ENCODE measurements at regions not wholly inside any gene's neighbourhood (a gene's known extent, or its start where the extent isn't known, plus 50 kb on each side); places are given as distances from the start of the nearest gene placed in this dataset.
"Not testable (repeated sequence)": the region's sequence is repeated elsewhere in the genome, so short reads cannot be mapped to it uniquely, and the experiment has no call there.

DNA sequence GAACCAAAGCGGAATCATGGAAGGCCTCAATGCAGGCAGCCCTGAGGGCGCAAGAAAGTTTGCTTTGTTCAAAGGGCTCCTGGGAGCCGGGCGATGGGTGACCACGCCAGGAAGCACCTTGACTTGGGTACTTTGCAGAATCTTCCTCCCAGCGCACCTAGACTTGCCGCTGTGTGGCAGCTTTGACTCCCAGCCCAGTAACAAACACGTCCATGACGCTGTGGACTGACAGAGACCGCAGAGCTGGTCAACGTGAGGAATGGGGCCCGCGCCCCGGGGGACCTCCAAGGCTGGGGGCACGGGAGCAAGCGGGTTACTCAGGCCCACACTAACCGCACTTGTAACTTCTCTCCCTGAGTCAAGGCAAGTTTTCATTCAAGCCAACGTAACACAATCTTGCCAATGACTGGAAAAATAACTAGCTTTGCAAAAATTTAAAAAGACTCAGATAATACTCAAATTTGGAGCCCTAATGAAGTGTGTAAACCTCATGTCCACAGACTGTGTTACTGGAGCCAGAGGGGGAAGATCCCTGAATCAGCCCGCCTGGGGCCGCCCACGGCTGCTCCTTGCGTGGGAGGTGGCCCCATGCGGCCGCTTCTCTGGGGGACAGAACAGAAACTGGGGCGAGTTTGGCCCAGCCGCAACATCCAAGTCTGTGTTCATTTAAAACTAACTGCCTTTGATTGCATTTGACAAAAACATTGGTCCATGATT is 130.8 kb downstream of the DNAJB6 start:
- no peak for DNase-seq

DNA sequence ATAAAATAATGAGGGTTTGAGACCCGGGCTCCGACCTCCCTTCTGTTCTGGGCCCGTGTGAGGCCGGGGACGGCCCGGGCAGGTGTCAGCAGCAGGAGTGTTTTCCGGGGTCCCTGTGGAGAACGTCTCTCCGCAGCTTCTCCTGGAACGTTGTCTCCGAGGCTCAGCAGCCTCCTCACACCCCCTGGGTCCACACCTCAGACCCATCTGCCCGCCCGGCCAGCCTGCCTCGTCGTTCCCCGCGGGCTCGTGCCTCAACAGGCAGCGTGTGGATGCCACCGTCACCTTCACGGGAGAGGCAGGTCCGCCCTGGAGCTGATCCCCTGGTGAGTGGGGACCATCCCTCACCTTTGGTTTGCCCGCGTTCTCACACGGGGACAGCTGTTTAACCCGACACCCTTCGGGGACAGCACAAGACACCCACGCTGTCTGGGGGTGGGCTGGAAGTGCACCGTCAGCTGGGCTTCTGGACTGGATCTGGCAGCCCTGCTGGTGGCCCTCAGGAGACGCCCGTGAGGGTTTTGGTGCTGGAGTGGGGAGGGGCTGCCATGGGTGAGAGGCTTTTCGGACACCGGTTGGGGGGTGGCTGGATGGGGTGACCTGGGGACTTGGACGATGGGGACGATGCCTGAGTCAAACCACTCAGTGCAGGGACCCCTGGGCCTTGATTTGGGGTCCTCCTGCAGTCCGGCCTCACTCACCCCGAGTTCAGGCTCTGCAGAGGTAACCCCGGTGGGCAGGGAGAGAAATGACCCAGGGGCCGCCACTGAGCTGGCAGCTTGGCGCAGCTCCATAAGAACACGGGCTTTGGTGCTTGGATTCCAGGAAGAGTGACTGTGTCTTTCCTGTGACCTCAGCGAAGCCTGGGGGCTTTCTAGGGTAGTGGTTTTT is 131.7 kb downstream of the DNAJB6 start:
- no peak for DNase-seq

DNA sequence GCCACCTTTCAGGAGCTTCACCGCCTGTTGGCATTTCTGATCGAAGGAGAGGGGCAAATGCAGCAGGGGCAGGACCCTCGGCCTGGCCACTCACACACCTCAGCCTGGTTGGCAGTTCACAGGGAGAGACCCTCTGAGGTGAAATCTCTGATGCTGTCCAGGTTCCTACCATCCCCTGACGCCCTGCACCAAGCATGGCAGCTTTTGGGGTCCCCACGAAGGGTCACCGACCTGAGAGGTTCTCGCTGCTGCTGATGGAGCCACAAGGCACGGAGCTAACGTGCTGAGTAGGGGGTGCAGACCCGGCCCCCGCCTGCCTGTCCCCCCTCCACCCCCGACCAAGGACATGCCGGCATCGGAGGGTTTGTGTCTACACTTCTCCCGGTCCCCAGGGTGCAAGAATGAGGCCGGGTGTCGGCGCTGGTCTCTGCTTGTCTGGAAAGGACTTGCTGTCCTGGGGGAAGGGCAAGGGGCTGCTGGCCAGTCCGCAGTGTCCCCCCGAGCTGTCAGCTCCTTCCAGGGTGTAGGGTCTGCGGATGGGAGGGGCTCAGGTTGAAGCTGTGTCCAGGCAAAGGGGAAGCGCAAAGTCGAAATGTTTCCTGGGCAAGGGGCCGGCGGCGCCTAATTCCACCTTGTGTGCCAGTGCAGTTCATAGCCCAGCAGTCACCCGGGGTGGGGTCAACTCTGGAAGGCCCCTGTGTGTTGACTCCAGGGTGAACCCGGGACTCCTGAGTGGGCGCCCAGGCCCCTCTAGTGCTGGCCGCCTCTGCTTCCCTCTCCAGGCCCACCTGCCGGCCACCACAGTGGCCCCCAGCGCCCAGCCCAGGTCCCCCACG is 132.6 kb downstream of the DNAJB6 start:
- no peak for DNase-seq

DNA sequence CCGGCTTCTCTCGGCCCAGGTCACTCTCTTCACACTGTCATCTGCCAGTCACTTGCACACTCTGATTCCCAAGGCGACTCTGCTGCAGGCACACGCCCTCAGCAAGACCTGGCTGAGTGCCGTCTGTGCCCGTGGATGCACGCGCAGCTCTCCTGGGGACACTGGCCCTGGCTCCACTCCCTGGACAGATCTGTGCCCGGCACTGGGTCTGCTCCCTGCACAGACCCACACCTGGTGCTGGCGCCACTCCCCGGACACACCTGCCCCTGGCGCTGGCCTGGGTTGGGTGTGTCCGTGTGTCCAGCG is 133.2 kb downstream of the DNAJB6 start:
- no peak for DNase-seq

DNA sequence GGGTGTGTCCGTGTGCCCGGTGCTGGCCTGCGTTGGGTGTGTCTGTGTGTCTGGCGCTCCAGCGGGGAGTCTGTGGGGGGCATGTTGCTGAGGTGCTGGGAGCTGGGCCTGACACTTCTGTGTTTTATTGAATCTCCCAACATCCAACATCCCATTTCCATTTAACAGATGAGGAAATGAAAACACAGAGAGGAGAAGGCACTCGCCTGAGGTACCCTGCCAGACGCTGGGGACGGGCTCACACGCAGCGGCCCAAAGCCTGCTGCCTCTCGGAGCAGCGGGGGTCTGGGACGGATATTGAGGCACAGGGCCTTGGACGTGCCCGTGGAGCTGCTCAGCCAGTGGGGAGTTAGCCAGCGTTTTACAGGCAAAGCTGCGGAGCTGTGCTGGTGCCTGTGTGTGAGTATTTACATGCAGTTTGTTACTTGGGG is 133.9 kb downstream of the DNAJB6 start:
- DNase-seq: no peak

DNA sequence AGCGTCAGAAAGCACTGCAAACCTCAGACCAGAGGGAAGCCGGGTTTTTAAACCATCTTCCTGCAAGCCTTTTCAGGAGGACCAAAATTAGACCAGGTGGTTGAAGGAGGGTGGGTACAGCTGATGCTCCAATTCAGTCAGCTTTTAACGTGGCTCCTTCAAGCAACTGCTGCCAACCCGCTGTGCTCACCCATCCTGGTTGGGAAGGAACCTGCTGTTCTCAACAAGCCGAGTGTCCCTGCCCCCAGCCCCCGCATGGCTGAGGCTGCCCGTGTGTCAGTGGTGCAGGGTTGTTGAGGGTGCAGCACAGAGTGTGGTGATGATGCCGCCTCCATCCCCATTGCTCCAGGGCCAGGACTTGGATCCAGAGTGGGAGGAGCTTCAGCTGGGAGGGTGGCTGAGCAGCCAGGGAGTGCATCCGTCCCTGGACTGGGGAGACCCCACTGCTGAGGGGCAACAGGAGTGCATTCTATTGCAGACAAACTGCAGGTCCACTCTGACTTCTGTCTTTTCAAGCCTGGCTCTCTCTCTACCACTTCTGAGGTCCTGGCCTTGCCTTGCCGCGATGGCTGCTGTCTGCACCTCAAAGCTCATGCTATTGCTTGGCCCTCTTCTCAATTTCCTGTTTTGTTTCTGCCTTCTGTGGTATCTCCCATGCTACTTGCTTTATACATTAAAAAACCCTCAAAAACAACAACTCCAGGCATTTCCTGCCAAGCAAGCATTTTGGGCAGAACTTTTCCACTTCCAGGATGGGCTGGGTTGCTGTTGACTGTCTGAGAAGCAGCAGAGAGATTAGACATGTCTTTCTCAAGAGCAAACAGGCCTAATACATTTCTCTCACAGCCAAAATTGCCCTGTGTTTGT is 134.7 kb downstream of the DNAJB6 start:
- DNase-seq: no peak

DNA sequence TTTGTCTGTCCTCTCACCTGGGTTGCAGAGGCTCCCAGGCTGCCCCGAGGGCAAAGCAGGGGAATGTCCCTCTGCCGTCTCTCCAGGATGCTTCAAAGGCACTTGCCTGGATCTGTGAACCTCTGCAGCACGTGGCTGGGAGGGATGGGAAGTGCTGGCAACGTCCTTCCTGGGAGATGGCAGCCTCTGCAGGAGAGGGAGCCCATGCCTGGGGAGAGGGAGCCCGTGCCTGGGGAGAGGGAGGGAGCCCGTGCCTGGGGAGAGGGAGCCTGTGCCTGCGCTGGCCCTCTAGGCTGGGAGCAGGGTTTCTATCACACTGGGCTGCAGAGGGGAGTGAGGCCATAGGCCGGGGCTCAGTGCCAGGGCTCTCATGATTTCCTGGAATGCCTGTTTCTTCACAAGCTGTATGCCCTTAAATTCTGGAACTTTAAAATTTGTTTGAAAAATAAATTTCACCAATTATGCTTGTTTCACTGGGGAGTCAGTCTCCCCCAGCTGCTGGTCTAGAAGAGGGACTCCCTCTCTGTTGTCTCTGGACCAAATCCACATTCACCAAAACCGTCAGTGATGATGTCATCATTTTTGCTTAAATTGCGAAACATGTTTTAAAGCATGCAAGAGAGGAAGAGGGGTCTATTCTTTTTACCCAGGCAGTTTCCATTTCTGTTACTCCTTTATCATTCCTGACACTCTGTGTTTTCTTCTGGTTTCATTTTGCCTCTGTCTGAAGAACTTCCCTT is 135.7 kb downstream of the DNAJB6 start:
- DNase-seq: no peak

DNA sequence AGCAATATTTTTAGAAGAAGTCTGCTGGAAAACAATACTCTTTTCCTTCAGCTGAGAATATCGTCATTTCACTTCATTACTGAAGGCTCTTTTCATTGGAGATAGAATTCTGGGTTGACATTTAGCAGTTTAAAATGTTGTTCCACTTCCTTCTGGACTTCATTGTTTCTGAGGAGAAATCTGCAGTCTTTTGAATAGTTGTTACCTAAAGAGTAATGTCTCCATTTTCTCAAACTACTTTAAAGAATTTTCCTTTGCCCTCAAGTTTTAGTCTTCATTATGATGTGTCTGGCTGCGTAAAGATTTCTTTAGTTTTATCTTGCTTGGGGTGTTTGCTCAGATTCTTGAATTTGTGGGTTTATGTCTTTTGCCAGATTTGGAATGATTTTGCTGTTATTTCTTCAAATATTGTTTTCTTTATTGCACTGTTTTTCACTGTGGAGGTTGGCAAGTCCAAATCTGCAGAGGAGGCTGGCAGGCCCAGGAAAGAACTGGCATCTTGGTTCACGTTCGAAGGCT is 136.3 kb downstream of the DNAJB6 start:
- no peak for DNase-seq

DNA sequence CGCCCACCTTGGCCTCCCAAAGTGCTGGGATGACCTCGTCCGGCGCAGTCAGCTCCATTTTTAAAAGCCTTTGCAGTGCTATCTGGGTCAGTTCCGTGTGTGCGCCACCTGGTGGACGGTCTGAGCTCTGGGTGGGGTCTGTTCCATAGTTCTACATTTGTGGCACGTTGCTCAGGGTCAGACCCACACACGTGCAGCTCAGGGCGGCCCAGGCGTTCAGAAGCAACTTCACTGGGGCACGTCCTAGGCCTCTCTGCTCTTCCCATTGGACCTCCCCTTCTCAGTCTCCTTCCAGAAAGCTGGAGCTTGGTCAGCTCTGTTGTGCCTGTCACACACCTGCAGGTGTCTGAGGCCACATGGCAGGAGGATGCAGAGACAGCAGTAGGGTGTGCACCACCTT is 137.9 kb downstream of the DNAJB6 start:
- DNase-seq: no peak

DNA sequence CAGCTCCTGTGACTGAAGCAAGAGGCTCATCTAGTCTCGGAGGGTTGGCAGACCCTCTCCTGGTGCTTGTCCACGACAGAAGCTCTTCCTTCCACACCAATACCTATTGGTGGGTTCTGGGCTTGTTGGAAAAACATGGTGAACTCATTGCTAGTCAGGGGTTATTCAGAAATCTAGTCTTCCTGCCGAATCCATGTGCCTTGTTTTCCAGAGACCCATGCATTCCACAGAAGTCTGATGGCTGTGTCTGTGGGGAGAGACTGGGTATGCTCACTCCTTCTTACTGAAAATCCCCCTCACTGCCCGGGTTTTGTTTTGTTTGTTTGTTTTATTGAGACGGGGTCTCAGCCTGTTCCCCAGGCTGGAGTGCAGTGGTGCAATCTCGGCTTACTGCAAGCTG is 138.3 kb downstream of the DNAJB6 start:
- no peak for DNase-seq

DNA sequence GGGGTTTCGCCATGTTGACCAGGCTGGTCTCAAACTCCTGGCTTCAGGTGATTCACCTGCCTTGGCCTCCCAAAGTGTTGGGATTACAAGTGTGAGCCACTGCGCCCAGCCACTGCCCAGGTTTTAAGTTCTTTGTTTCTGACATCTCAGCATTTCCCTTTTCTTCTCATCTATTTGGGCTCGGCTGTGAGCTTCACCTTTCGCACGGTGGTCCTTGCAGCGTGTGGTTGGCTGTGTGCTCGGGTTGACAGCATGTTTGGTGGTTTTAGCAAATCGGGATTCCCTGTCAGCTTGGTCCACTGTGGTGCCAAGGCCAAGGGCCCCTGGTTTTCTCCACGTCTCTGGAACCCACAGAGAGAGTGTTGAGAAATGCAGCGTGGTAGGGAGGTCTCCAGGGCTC is 138.8 kb downstream of the DNAJB6 start:
- no peak for DNase-seq

DNA sequence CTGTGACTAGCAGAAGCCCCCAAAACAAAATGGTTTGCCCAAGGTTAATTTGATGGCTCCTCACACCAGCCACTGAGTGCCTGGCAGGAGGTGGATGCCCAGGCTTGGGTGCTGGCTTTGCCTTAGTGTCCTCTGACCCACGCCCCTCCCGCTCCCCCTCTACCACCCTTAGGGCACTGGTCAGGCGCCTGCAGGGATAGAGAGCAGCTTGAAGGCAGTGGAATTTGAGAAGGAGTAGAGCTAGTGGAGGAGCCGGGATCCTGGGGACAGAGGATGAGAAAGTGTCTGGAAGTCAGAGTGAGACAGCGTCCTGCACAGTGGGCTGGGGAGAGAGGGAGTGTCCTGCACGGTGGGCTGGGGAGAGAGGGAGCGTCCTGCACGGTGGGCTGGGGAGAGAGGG is 139.4 kb downstream of the DNAJB6 start:
- DNase-seq: no peak

DNA sequence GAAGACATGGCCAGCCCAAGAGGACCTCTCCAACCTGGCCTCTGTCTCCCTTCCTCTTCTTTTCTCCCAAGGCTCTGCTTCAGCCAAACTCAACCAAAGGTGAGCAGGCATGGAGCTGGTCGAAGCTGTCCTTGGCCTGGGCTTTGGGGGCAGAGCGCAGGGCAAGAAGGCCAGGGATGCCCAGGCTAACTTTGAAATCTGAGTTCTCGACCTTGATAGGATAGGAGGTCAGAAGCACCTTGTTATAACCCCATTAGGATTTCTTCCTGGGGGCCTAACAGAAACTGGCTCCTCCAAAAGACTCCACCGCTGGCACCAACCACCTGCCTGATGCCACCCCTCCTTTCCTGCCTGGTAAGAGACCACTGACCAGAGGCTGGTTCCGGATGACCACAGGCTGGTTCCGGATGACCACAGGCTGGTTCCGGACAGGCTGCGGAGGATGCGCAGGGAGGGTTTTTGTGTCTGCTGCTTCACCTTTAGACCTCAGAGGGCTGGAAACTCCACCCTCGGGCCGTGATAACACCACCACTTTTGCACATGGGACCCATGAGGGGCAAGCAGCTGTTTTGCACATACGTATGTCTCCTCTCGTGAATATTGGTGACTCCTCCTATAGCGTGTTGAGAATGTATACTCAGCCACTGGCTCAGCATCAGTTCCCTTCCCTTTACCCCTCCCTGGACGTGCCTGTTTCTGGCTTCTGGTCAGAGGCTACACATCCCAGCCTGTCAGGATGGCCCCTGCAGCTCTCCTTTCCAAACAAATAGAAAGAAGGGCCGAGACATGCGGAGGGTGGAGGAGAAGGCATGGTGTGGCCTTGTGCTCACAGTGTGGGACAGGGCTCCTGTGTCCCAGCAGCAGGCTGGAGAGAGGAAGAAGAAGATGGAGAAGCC is 140.1 kb downstream of the DNAJB6 start:
- no peak for DNase-seq

DNA sequence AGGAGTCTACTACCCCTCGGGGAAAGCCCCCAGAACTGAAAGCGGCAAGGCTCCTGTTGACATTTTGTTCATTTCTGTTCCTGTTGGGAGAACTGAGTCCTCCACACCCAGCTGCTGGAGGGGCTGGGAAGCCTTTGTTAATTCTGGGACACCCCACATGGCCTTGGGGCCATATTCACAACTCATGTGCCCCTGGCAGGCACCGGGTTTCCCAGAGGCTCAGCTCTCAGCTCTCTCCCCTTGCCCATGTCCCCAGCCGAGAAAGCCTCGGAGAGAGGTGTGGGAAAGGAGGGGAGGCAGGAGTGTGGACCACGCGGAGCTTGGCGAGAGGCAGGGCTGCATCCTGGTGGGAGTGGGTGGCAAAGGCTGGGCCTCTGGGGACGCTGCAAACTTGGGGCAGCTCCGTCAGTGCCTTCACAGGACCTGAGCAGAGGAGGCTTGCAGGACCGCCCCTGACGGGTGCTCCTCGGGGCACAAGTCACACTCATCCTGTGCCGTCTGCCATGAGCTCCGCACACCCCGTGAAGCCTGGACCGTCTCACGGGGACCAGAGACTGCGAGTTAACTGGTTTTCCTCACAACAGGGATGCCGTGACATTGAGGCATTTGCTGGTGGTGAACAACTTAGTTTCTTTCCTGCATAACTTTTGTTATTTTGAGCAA is 140.9 kb downstream of the DNAJB6 start:
- no peak for DNase-seq

DNA sequence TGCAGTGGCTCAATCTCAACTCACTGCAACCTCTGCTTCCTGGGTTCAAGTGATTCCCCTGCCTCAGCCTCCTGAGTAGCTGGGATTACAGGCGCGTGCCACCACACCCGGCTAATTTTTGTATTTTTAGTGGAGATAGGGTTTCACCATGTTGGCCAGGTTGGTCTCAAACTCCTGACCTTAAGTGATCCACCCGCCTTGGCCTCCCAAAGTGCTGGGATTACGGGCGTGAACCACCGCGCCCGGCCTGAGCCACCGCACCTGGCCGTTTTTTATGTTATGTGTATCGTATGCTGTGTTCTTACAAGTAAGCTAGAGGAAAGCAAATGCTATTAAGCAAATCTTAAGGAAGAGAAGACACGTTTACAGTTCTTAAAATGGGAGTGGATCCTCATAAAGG is 141.8 kb downstream of the DNAJB6 start:
- not testable (repeated sequence) for DNase-seq

DNA sequence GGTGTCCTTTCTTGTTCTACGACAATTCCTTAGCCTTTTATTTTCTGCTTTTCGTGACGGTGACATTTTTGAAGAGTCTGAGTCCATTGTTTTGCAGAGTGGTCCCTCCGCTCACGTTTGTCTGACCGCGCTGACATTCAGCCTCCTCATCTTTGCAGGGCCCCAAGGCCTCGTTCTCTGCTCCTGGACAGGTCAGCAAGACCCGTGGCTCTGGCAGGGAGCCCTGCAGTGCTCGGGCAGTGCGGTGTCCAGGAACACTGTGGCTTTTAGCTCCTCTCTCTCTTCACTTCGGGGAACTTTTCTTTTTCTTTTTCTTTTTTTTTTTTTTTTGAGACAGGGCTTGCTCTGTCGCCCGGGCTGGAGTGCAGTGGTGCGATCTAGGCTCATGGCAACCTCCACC is 142.5 kb downstream of the DNAJB6 start:
- DNase-seq: no peak

DNA sequence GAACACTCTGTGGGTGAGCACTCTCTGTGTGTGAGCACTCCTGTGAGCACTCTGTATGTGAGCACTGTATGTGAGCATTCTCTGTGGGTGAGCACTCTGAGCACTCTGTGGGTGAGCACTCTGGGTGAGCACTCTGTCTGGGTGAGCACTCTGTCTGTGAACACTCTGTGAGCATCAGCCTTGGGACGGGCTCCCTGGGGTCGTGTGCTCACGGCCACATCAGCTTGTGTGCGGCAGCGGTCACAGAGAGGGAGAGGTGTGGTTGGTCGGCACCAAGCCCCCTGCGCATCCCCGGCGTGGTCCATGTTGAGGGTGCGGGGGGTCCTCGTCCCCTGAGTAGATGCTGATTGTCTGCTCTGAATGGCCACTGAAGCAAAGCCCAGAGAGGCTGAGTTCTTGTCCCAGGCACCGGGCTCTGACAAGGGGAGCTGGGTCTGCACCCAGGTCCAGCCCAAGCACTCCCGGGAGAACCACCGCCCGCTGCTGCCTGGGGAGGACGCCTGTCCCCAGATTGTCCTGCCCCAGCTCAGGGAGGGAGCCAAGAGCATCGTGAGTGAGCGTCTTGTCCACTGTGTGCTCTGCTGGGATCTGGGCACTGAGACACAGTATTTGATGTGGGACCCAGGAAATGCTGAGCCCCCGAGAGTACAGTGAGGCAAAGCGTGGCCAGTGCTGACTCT is 143.7 kb downstream of the DNAJB6 start:
- no peak for DNase-seq

DNA sequence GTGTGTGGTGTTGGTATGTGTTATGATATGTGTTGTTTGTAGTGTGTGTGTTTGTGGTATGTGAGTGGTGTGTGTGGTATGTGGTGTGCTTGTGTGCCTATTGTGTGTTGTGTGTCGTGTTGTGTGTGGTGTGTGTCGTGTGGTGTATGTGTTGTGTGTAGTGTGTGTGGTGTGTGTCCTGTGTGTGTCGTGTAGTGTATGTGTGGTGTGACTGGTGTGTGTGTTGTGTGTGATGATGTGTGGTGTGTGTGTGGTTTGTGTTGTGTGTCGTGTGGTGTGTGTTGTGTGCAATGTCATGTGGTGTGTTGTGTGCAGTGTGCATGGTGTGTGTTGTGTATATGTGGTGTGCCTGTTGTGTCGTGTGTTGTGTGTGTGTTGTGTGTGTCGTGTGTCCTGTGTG is 144.6 kb downstream of the DNAJB6 start:
- DNase-seq: no peak

DNA sequence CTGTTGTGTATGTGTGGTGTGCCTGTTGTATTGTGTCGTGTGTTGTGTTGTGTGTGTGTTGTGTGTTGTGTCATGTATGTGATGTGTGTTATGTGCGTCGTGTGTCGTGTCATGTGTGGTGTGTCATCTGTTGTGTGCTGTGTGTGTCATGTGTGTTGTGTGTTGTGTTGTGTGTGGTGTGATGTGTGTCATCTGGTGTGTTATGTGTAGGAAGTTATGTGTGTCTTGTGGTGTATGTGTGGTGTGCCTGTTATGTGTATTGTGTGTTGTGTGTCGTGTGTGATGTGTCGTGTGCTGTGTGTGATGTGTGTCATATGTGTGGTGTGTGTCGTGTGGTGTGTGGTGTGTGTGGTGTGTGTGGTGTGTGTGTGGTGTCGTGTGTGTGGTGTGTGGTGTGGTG is 145.2 kb downstream of the DNAJB6 start:
- no peak for DNase-seq

Measured in NCI-H1930 (cell line).